Mesodermal cell (in vitro differentiated cells): ENCODE measurements at regions not wholly inside any gene's neighbourhood (a gene's known extent, or its start where the extent isn't known, plus 50 kb on each side); places are given as distances from the start of the nearest gene placed in this dataset.

ENCODE experiments used
- H3K27ac ChIP-seq: 2 replicates; pipeline ENCODE4 v1.7.0; 2013; ENCODE audit warnings: mild to moderate bottlenecking, low read depth, low read length, moderate library complexity; ENCODE audit not compliant: severe bottlenecking
- H3K36me3 ChIP-seq: 2 replicates; pipeline ENCODE4 v1.7.1; 2013; ENCODE audit warnings: mild to moderate bottlenecking, low read length, moderate library complexity; ENCODE audit not compliant: control insufficient read depth, insufficient read depth
- H3K4me1 ChIP-seq: one replicate; pipeline ENCODE4 v1.7.1; 2013; ENCODE audit warnings: mild to moderate bottlenecking, low read length; ENCODE audit not compliant: insufficient read depth, control insufficient read depth, poor library complexity, severe bottlenecking
- H3K4me3 ChIP-seq: 2 replicates; pipeline ENCODE4 v1.7.0; 2013; ENCODE audit warnings: low read length, control low read depth, mild to moderate bottlenecking; ENCODE audit not compliant: insufficient read depth, poor library complexity, severe bottlenecking; ENCODE audit errors: extremely low read depth
- H3K9me3 ChIP-seq: 2 replicates; pipeline ENCODE4 v1.7.1; 2013; ENCODE audit warnings: mild to moderate bottlenecking, low read length, moderate library complexity; ENCODE audit not compliant: control insufficient read depth
- WGBS, 2 experiments: methylation state at CpG; one replicate each; pipeline ENCODE4 v1.1.5; 2013; ENCODE audit warnings: missing lambda C conversion rate in 2 of 2; ENCODE audit not compliant: insufficient coverage in 2 of 2; 5-methylcytosine and 5-hydroxymethylcytosine counted together

GRCh38 chr2:204201507-204201906, 264.9 kb downstream of the ICOS start:
- 80 to 88% methylated on average over 2 of the region's 2 CpGs for WGBS, 2 experiments
- H3K36me3 ChIP-seq: no peaks in the 10 kb centered on the region
- H3K27ac ChIP-seq: no peak overlapping the region
- H3K4me1 ChIP-seq: peaks cover 6% of the 10 kb centered on the region
- H3K9me3 ChIP-seq: no peaks in the 10 kb centered on the region
- no peak overlapping the region for H3K4me3 ChIP-seq

DNA sequence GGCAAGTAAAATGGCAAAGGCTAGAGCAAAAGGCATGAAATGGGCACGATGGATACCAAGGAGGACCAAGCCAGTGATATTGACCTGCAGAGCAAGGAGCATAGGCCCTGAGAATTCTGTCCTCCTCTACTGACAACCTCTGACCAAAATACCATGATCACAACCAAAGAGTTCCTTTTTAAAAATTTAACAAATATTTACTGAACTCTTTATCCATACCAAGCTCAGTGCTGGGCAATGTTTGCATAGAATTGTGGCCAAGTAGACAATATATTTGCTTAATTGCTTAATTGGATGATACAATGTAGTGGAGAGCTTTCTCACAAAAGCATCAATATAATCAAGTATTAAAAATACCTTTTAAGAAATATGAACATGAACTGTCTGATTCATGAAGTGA, 265.7 kb downstream of the ICOS start:
- Histone ChIP-seq H3K4me1 (peaks cover 6% of the 10 kb centered on the region), H3K36me3 (no peaks in the 10 kb centered on the region), H3K27ac (no peak overlapping the region), H3K4me3 (no peak overlapping the region), H3K9me3 (no peaks in the 10 kb centered on the region)
- 78 to 100% methylated on average over 1 of the region's 1 CpG for WGBS, 2 experiments

- H3K4me3 ChIP-seq: no peak overlapping the region
- 100% methylated on average over 1 of the region's 4 CpGs; no CpG with 5 or more reads in 1 of the 2 experiments for WGBS, 2 experiments
Observed at GRCh38 chr2:204203704-204204103, 267.1 kb downstream of the ICOS start.

GRCh38 chr2:204205082-204205481, 268.5 kb downstream of the ICOS start:
- WGBS, 2 experiments: 75% methylated on average over 1 of the region's 6 CpGs; no CpG with 5 or more reads in 1 of the 2 experiments
- no peak overlapping the region for H3K27ac ChIP-seq

More at GRCh38 chr2:204203704-204204103, 267.1 kb downstream of the ICOS start:
- H3K9me3 ChIP-seq: no peaks in the 10 kb centered on the region
- H3K36me3 ChIP-seq: no peaks in the 10 kb centered on the region
- H3K4me1 ChIP-seq: peaks cover 6% of the 10 kb centered on the region
- no peak overlapping the region for H3K27ac ChIP-seq

DNA sequence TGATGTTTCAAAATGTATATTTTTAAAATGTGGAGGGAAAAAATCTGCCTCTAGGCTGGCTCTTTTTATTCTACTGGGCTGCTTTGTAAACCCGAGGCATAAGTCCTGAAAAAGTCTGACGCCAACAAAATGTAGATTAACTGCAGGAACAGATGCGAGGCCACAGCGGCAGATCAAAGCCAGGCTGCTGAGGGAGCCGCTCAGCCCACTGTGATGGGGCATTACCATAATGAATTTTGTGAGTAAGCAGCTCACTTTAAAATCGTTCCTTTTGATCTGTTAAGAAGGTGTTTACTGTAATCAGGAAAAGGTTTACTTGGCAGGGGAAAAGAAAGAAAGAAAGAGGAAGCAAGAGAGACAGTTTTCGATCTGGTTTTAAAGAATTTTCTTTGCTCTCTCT, 269.0 kb downstream of the ICOS start:
- no peaks in the 10 kb centered on the region for H3K36me3 ChIP-seq
- H3K9me3 ChIP-seq: no peaks in the 10 kb centered on the region
- no peak overlapping the region for H3K27ac ChIP-seq
- WGBS, 2 experiments: 2 to 7% methylated on average over 6 of the region's 7 CpGs
- H3K4me1 ChIP-seq: peaks cover 6% of the 10 kb centered on the region
- no peak overlapping the region for H3K4me3 ChIP-seq

More at GRCh38 chr2:204205082-204205481, 268.5 kb downstream of the ICOS start:
- no peak overlapping the region for H3K4me3 ChIP-seq
- peaks cover 6% of the 10 kb centered on the region for H3K4me1 ChIP-seq
- no peaks in the 10 kb centered on the region for H3K9me3 ChIP-seq
- no peaks in the 10 kb centered on the region for H3K36me3 ChIP-seq

GRCh38 chr2:204207866-204208265, 271.3 kb downstream of the ICOS start:
- Histone ChIP-seq H3K27ac (no peak overlapping the region), H3K9me3 (no peaks in the 10 kb centered on the region), H3K4me1 (peaks cover 6% of the 10 kb centered on the region), H3K36me3 (no peaks in the 10 kb centered on the region), H3K4me3 (no peak overlapping the region)
- 83% methylated on average over 1 of the region's 1 CpG; no CpG with 5 or more reads in 1 of the 2 experiments for WGBS, 2 experiments

- no peak overlapping the region for H3K4me3 ChIP-seq
- peaks cover 6% of the 10 kb centered on the region for H3K9me3 ChIP-seq
- H3K4me1 ChIP-seq: no peaks in the 10 kb centered on the region
- H3K27ac ChIP-seq: no peak overlapping the region
- no peaks in the 10 kb centered on the region for H3K36me3 ChIP-seq
Observed at GRCh38 chr2:204213588-204213987, 277.0 kb downstream of the ICOS start.

- Histone ChIP-seq H3K4me1 (no peaks in the 10 kb centered on the region), H3K36me3 (no peaks in the 10 kb centered on the region), H3K4me3 (no peak overlapping the region), H3K9me3 (peaks cover 6% of the 10 kb centered on the region), H3K27ac (no peak overlapping the region)
- 100% methylated on average over 1 of the region's 2 CpGs; no CpG with 5 or more reads in 1 of the 2 experiments for WGBS, 2 experiments
Observed at GRCh38 chr2:204218040-204218439, 281.5 kb downstream of the ICOS start.

- H3K4me1 ChIP-seq: no peaks in the 10 kb centered on the region
- H3K27ac ChIP-seq: no peak overlapping the region
- H3K36me3 ChIP-seq: no peaks in the 10 kb centered on the region
- no peak overlapping the region for H3K4me3 ChIP-seq
- no CpG with 5 or more reads among the region's 2 CpGs for WGBS, 2 experiments
- no peaks in the 10 kb centered on the region for H3K9me3 ChIP-seq
Observed at GRCh38 chr2:204219196-204219595, 282.6 kb downstream of the ICOS start.

DNA sequence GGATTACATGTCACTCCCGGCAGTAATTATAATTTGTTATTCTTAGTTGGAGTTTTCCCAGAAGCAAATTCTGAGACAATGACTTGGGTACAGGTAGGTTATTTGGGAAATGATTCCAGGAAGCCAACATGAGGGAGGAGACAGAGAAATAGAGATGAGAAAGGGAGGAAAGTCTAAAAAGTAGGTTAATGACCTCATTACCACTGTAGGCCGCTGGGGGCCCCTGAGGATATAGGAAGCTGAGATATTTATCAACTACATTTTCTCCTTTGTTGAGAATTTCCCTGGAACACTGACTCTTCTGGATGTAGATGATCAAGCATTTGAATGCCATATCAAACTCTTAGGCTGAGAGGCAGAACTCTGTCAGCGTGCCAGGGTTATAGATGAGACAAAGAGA, 284.3 kb downstream of the ICOS start:
- Histone ChIP-seq H3K27ac (no peak overlapping the region), H3K9me3 (no peaks in the 10 kb centered on the region), H3K4me3 (no peak overlapping the region), H3K4me1 (no peaks in the 10 kb centered on the region), H3K36me3 (no peaks in the 10 kb centered on the region)
- WGBS, 2 experiments: 72 to 88% methylated on average over 1 to 2 of the region's 3 CpGs

- WGBS, 2 experiments: 87 to 90% methylated on average over 3 to 5 of the region's 6 CpGs
Observed at GRCh38 chr2:204223046-204223445, 286.5 kb downstream of the ICOS start.

More at GRCh38 chr2:204223046-204223445, 286.5 kb downstream of the ICOS start:
- Histone ChIP-seq H3K36me3 (no peaks in the 10 kb centered on the region), H3K27ac (no peak overlapping the region), H3K9me3 (no peaks in the 10 kb centered on the region), H3K4me3 (no peak overlapping the region), H3K4me1 (no peaks in the 10 kb centered on the region)
